HG03558 (cell line): ENCODE measurements at regions not wholly inside any gene's neighbourhood (a gene's known extent, or its start where the extent isn't known, plus 50 kb on each side); places are given as distances from the start of the nearest gene placed in this dataset.

ENCODE experiments used
- ATAC-seq: cut with Tn5 transposase; IDR thresholded peaks from one replicate; pipeline ENCODE4 v1.9.1; 2021; ENCODE audit warnings: moderate number of reproducible peaks; ENCODE audit not compliant: unreplicated experiment; ENCODE audit errors: extremely low read depth

DNA sequence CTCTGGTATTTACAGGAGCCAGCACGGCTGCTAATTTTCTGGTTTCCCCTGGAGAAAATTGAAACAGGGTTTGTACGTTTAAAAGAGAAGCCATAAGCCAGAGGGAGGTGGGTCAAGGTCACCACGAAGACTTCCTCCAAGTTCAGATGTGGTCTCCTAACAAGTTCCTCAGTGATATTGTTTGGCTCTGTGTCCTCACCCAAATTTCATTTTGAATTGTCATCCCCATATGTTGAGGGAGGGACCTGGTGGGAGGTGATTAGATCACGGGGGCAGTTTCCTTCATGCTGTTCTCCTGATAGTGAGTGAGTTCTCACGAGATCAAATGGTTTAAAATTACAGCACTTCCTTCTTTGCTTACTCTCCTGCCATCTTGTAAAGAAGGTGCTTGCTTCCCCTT is 295.4 kb upstream of the DAB1 start:
- no peak for ATAC-seq

DNA sequence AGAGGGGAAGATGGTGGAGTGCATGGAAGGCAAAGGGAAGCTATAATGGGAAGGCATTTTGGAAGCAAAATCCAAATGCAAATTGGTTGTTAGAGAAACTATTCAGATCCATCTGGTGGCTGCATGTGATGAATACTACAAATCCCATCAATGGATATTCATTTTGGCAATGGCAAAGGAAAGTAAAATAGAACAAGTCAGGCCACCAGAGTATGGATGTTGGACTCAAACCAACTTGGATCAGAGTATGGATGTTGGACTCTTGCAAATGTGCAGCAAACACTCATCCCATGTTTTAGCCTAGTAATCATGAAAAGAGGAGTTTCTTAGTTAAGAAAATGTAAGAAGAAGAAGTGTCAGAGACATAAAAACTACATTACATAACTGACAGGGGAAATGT is 289.6 kb upstream of the DAB1 start:
- no peak for ATAC-seq

DNA sequence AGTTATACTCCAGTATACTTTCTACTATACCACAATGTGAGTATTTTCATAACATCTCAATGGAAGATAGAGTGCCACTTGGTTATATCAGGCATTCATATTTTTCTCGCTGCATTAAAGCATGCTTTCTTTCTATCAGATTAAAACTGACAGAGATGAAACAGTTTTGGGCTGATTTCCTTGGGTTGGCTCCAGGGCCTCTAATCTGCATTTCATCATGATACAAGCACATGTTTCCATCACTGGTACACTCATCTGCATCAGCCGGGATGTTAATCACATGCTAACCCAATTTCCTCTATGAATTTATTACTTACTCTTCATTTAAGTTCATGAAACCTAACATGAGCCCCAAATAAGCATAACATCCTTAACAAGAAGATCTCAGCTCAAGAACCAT is 289.0 kb upstream of the DAB1 start:
- ATAC-seq: no peak

DNA sequence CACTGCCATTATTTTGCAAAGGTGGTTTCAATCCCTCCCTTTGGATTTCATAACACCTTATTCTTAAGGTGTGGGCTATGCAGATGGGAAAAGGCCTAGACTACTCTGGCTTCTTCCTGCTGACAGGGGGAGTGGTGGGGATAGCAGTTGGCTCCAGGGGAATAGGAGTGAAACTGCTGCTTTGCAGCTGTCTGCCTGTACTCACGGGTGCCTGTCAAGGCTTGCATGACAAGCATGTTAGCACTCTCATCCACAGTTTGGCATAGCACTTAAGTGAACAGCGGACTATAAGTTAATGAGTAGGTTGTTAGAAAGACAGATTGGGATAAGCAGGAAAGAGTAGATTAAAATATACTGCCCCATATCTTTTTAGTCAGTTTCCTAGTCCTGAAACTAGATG is 287.5 kb upstream of the DAB1 start:
- no peak for ATAC-seq

DNA sequence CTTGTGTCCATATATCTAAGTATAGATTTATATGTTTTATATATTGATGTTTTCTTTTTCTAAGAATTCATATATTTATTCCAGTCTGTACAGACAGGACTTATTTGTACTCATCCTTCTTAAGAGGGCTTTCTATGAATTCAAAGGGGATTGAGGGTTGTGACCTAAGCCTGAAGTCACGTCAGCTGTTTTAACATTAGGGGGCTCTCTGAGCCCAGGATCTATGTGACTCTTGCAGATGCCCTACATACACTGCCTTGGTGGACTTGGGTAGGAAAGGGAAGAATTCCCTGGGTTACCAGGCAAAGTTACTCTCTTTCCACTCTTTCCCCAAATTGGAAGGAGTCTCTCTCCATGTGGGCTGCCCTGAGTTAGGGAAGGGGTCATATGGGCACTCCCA is 283.8 kb upstream of the DAB1 start:
- ATAC-seq: no peak

DNA sequence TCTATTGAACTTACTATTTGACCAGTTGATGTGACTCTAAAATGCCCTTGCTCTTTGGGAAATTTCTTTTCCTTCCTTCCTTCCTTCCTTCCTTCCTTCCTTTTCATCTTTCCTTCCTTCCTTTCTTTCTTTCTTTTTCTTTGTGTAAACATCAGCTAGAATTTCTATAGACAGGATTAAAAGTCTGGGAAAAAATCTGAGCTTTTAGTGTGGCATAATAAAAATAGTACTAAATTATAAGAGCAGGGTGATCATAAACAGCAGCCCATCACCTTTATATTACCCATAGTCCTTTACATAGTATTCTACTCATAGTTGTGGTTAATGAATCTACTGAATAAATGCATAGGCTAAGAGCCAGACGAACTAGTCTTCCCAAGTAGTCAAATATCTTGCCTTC is 281.0 kb upstream of the DAB1 start:
- ATAC-seq: no peak

DNA sequence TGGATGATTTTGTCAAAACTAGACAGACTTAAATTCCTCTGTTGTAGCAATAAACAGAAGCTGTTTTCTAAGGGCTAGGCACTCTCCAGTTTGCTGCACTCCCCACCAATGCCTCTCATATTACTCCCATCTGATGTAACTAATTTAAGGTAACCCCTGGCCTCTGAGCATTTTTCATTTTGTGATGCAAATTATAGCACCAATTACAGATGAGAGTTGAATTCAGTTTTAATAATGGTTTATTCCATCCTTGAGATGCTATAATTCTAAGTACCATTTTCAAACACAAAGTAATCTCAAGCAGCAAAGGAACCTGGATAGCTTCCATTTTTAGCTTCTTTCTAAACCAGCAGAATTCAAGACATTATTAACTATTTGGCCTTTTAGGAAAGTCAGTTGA is 280.4 kb upstream of the DAB1 start:
- no peak for ATAC-seq

DNA sequence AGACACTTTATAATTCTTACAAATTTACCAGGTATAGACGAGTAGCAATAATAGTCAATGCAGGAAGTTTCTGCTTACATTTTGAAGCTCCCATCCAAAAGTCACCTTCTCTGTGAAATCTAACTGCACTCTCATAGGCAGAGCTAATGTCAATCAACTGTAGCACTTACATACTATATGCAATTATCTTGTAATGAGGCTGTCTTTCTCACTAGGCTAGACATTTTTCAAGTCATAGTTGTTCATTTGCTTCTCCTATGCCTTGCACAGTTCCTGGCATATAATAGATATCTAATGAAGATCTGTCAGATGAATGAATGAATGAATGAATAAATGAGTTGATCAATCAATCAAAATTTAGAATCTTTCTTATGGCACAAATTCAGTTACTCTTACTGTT is 273.0 kb upstream of the DAB1 start:
- ATAC-seq: no peak

DNA sequence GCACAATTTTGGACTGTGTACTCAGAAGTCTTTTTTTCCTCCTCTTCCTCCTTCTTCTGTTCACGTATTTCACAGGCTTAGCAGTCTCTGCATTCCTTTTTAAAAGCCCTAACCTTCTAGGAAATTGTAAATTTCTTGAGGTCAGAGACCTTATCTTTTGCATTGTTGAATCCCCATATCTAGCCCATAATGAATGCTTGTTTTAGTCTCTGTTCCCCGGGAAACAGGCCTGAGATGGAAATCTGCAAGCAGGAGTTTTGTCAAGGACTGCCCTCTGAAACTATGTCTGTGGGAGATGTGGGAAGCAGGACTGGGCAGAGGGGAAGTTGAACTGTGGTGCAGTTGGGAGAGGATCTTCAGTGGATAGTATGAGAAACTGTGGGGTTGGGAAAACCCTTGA is 272.2 kb upstream of the DAB1 start:
- ATAC-seq: no peak

DNA sequence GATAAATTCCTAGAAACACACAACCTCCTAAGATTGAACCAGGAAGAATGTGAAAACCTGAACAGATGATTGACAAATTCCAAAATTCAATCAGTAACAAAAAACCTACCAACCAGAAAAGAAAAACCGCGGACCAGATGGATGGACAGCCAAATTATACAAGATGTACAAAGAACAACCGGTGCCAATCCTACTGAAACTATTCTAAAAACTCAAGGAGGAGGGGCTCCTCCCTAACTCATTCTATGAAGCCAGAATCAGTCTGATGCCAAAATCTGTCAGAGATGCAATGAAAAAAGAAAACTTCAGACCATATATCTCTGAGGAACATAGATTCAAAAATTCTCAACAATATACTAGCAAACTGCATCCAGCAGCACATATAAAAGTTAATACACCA is 262.4 kb upstream of the DAB1 start:
- ATAC-seq: no peak

DNA sequence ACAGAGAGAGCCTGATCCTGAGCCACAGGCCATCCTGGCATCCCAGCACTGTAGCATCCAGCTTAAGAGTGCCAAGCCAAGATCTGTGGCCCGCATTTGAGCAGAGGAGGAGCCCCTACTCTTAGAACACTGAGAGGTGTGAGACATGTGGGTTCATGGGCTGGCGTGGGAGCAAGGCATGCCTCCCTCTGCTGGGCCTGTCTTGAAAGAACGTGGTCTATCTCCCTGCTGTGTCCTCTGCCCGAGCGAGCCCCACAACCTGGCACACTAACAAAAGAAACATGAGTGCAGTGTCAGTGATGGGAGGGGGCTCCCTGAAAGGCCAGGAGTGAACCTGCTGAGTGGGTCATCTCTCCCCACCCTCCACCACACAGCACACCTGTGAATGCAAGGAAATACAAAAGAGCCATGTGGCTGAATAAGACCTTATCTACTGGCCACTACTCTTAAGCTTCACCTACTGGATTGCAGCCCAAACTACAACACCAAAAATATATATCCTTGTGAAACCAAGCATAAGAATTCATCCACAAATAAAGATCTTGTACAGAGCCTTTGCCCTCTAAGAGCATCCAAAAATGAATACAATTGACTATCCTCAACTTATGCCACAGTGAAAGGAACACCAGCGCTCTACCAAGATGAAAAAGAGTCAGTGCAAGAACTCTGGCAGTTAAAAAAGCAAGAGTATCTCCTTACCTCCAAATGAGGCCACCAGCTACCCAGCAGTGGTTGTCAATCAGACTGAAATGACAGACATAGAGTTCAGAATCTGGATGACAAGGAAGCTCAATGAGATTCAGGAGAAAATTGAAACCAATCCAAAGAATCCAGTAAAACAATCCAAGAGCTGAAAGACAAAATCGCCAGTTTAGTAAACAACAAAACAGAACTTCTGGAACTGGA is 259.4 kb upstream of the DAB1 start:
- no peak for ATAC-seq

DNA sequence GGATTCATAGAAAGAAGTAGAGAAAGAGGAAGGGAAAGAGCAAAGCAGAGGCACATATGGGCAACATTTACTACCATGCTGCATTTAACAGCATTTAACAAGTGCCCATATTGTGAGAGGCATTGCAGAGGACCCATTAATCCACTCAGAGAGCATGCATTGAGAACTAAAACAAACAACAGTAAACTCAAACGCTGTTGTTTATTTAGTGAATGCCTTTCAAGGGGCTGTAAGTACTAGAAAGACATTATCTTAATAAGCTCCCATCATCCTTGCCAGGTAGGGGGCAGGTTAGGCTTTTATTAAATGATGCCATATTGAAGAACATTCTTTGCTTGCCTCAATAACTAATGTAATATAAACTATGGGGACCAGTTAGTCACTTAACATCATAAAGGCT is 254.3 kb upstream of the DAB1 start:
- ATAC-seq: no peak

DNA sequence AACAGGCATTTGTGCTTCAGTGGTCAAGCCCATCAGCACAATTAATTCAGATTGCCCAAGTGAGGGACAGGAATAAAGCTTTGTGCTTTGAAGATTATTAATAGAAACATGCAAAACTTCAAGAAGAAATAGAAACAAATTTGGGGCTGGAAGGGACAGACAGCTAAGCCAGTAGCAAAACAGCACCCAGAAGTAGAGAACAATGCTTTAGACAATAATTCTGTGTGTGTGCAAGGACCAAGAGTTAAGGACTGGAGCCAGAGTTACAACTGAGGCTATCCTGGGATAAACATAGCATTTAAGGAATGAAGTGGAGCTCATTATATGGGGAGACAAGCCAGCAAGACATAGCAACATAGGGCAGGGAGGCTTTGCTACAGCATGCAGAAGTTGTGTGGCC is 251.9 kb upstream of the DAB1 start:
- ATAC-seq: no peak

DNA sequence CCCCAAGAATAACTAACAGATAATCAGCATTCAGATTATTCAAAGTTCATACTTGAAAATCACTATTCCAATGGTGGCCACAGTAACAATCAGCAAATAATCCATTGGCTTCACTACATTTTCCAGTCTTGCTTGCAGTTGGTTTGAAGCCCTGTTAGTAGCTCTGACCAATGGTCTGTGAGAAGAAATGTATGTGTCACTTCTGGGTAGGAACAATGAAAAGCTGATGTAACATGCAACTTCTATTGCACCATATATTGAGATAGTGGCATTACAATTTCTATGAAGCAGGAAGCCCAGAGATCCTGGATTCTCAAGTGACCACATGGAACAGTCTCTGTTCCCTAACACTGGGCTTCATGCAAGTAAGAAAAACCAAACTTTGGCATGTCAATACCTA is 250.9 kb upstream of the DAB1 start:
- ATAC-seq: no peak

DNA sequence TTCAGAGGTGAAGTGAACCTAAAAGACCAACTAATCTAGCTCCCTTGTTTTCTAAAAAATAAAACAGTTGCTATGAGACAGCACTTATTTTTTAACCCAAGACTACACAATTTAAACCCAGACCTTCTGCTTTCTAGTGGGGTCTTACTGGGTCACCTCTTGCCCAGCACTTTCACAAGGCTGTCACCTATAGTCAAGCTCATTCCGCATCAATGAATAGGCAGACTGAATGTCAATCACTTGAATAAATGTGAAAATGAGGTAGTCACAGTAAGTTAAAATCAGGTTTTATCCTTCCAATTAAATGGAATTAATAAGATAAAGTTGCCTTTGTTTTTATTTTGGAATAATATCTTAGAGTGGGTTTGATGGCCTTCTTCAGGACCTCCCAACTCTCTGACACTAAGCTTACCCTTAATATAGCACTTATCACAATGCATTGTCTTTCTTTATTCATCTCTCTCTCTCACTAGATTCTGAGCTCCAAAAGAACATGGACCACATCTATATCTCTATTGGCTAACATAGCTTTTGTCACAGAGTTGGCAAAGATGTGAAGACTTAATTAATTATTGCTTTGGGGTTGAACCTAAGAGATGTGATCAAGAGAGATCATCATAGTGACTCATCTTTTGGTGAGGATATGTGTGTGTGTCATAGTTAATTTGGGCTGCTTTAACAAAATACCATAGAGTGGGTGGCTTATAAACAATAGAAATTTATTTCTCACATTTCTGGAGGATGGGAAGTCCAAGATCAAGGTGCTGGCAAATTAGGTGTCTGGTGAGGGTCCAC is 248.7 kb upstream of the DAB1 start:
- no peak for ATAC-seq

DNA sequence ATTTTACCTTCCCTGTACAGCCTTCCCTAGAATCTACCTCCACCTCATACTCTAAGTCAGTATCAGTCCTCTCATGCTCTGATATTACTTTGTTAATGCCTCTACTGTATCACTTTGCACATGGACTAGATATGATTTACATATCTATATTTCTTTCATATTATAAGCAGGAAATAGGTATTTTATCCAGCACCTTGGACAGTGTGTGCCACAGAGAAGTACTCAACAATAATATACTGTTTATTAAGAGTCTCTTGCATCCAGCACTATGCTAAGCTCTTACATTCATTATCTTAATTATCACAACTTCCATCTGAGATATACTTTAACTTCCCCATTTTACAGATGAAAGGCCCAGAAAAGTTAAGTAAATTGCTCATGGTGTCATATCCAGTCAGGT is 247.9 kb upstream of the DAB1 start:
- ATAC-seq: no peak

DNA sequence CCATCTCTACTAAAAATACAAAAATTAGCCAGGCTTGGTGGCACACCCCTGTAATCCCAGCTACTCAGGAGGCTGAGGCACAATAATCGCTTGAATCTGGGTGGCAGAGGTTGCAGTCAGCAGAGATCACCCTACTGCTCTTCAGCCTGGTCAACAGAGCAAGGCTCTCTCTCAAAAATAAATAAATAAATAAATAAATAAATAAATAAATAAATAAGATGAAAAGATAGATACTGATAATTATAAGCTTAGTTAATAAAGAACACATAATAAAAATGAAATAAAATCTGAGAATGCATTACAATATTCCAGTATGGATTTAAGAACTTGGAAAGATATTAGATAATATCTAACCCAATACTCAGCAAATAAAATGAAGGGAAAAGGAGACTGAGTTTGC is 235.9 kb upstream of the DAB1 start:
- no peak for ATAC-seq

DNA sequence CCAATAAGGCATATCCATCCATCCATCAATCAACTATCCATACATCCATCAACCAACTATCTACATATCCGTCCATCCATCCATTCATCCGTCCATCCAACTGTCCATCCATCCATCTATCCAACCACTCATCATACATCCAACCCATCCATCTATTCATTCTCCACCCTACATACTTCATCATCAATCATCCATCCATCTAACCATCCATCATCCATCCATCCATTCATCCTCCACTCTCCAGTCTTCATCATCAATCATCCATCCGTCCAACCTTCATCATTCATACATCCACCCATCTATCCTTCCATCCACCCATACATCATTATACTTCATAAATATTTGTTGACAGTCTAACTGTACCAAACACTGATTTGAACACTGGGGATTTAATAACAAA is 231.3 kb upstream of the DAB1 start:
- no peak for ATAC-seq

DNA sequence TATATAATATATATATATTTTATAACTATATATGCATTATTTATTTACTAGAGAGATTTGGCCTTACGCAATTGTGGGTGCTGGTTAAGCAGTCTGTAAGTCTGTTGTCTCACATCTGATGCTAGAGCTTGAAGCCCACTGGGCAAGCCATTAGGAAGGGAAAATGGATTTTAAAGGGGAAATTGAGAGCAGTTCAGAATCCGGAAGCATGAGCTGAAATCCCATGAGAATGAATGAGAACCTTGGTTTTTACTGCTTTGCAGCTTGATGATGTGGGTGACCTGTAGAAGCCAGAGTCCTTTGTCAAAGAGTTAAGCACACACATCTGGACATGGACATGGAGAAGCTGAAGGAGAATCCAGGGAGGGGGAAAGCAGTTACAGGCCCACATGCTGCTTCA is 220.8 kb upstream of the DAB1 start:
- ATAC-seq: no peak

DNA sequence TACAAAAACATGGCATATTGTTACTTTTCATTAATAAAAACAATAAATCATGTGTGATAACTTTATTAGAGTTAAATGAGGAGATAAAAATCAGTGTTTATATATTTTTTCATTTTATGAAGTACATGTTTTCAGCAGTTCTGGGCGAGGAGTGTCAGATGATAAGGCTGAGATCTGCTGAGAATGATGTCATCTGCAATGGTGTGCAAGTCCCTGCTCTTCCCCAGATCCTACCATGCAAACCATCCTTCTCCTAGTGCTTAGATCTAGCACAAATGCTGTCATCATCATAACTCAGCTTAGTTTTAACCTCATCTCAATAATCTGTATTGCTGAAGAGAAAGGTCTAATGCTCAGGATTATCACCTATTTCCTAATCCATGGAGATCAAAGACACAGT is 214.4 kb upstream of the DAB1 start:
- ATAC-seq: no peak

DNA sequence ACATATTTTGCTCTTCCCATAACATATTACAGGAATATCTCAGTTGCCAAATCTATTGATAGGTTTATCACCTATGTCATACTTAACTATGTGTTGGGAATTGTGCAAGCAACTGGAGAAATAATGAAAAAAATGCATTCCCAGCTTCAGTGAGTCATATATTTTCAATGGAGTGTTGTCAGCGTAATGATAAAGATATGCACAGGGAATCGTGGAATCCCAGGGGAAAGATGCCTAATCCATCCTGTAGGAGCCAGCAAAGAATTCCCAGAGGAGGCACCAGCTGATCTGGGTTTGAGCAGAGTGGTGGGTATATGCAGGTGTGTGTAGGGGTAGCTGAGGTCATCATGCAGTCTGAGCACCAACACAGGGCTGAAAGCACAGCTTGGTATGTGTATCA is 213.3 kb upstream of the DAB1 start:
- no peak for ATAC-seq

DNA sequence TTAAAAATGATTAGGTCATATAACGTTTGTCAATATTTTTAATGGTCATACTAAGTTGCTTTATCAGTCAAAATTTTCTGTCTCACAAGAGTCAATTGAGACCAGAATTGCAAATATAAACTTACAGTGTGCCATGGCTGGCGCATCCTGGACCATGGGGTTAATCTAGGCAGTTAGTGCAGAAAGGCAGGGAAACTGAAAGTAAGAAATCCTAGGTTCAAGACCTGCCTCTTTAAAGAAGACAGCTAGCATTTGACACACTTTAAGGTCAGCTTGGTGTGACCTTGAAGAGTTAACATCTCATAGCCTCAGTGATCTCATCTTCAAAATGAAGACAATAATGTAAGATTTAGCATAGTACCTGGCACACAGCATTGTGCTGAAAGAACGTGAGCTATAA is 210.0 kb upstream of the DAB1 start:
- no peak for ATAC-seq
